ENCODE measurements at regions not wholly inside any gene's neighbourhood (a gene's known extent, or its start where the extent isn't known, plus 50 kb on each side); places are given as distances from the start of the nearest gene placed in this dataset.
"Not testable (repeated sequence)": the region's sequence is repeated elsewhere in the genome, so short reads cannot be mapped to it uniquely, and the experiment has no call there.

DNA sequence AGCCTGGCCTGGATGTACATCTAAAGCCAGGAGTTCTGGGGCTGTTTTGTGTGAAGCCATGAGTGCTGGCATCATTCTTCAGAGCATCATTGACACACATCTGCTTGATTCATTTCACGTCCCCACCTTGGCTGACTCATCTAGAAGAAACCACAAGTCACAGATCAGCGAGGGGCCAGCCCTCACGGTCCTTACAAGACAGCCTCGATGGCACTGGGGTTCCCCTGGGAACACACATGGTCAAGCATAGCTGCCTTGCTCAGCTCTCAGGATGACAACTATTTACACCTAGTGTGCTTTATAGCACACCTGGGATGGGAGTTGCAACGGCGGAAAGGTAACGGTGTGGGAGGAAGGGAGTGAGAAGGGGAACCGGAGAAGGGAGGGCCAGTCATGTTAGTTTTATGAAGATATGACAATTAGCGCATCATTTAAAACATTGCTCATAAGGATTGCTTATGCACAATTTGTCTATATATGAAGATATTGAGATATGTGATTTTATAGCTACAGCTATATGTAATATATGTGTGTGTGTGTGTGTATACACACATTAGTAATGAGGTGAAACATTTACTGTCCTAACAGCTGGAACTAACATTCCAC lies 227.1 kb downstream of the RPLP1 start:
- H3K9ac ChIP-seq = no peak overlapping the region
- H3K4me2 ChIP-seq = no peak overlapping the region
- ChIA-PET CTCF (interaction anchor here (1.0 to 1.1 kb wide), 2 partner anchors 24 to 51 kb away, joined by 3 read pairs; no protein-coding TSS in a partner anchor), POLR2A (no interaction called here)
- no peaks in the 10 kb centered on the region for H3F3A ChIP-seq (replicated peaks; ENCODE audit: insufficient read depth)
- no peak overlapping the region for H3K4me3 ChIP-seq (ENCODE audit: low read depth in 2 of 2, low read length in 1 of 2)
- no peaks in the 10 kb centered on the region; a peak in 1 of 4 replicates for H3K4me1 ChIP-seq (ENCODE audit: control insufficient read depth in 1 of 2, insufficient read depth in 2 of 2, low read depth in 1 of 2, low read length in 1 of 2)
- H3K79me2 ChIP-seq (ENCODE audit: insufficient read depth) = no peaks in the 10 kb centered on the region
- 49% methylated on average over 9 of the region's 9 CpGs for WGBS (ENCODE audit: low lambda C conversion rate)
- no peak overlapping the region for H2AFZ ChIP-seq (ENCODE audit: low read depth)
- H3K27me3 ChIP-seq (ENCODE audit: insufficient read depth) = peaks cover 15% of the 10 kb centered on the region; the same call in 1 of the 2 replicates
- H3K9me2 ChIP-seq = no peaks in the 10 kb centered on the region
- DNase-seq = no peak
- H3K27ac ChIP-seq (ENCODE audit: low read depth in 2 of 2, low read length in 1 of 2) = no peak overlapping the region
- TF ChIP-seq EP300 (IDR thresholded peaks at IDR 0.05; ENCODE audit: borderline replicate concordance in 1 of 2, low read depth in 1 of 2, low read length in 1 of 2) (no peak), RFX5 (IDR thresholded peaks at IDR 0.05; ENCODE audit: low read length) (no peak), YY1 (IDR thresholded peaks at IDR 0.05; ENCODE audit: low read depth) (no peak), ELF1 (IDR thresholded peaks at IDR 0.05) (no peak), RAD21 (IDR thresholded peaks at IDR 0.05; ENCODE audit: low read length) (no peak), MXI1 (IDR thresholded peaks at IDR 0.05; ENCODE audit: low read depth, low read length) (no peak), IRF3 (IDR thresholded peaks at IDR 0.05; ENCODE audit: low read depth, low read length) (no peak), NFIC (IDR thresholded peaks at IDR 0.05; ENCODE audit: borderline replicate concordance) (no peak), POLR2AphosphoS5 (IDR thresholded peaks at IDR 0.05; ENCODE audit: low read depth, low read length) (no peak), REST (IDR thresholded peaks at IDR 0.05; ENCODE audit: low read depth, low read length) (no peak), RCOR1 (IDR thresholded peaks at IDR 0.05; ENCODE audit: low read length) (no peak)
- TF ChIP-seq, protein P1, sequence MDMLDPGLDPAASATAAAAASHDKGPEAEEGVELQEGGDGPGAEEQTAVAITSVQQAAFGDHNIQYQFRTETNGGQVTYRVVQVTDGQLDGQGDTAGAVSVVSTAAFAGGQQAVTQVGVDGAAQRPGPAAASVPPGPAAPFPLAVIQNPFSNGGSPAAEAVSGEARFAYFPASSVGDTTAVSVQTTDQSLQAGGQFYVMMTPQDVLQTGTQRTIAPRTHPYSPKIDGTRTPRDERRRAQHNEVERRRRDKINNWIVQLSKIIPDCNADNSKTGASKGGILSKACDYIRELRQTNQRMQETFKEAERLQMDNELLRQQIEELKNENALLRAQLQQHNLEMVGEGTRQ (IDR thresholded peaks at IDR 0.05; ENCODE audit: borderline replicate concordance, low read depth, low read length) = no peak
- H3K9me3 ChIP-seq = no peaks in the 10 kb centered on the region
- no peaks in the 10 kb centered on the region for H3K36me3 ChIP-seq (replicated peaks in 1 of 2; ENCODE audit: control insufficient read depth in 1 of 2, insufficient read depth in 2 of 2, low read length in 1 of 2)
- no peaks in the 10 kb centered on the region for H4K20me1 ChIP-seq (ENCODE audit: insufficient read depth)

- H2AFZ ChIP-seq (ENCODE audit: low read depth); H3K36me3 ChIP-seq (replicated peaks in 1 of 2; ENCODE audit: control insufficient read depth in 1 of 2, insufficient read depth in 2 of 2, low read length in 1 of 2); H4K20me1 ChIP-seq (ENCODE audit: insufficient read depth); H3K9me2 ChIP-seq; H3K4me3 ChIP-seq (ENCODE audit: low read depth in 2 of 2, low read length in 1 of 2); H3K4me2 ChIP-seq; H3K9ac ChIP-seq; POLR2A ChIA-PET; CTCF ChIA-PET; H3K79me2 ChIP-seq (ENCODE audit: insufficient read depth); H3F3A ChIP-seq (replicated peaks; ENCODE audit: insufficient read depth); H3K27me3 ChIP-seq (ENCODE audit: insufficient read depth); H3K9me3 ChIP-seq; DNase-seq; H3K27ac ChIP-seq (ENCODE audit: low read depth in 2 of 2, low read length in 1 of 2); H3K4me1 ChIP-seq (ENCODE audit: control insufficient read depth in 1 of 2, insufficient read depth in 2 of 2, low read depth in 1 of 2, low read length in 1 of 2): not testable (repeated sequence)
- 13% methylated on average over 4 of the region's 4 CpGs for WGBS (ENCODE audit: low lambda C conversion rate)
Measured at GRCh38 chr15:69684823-69685222, 232.2 kb downstream of the RPLP1 start.

Measured in SK-N-SH (cell line).